ENCODE measurements at regions not wholly inside any gene's neighbourhood (a gene's known extent, or its start where the extent isn't known, plus 50 kb on each side); places are given as distances from the start of the nearest gene placed in this dataset.

GRCh38 chr19:31943191-31943661 is 402.2 kb upstream of the ZNF507 start:
- no peak overlapping the region for H3K4me3 ChIP-seq (ENCODE audit: low read depth, low read length)
- DNase-seq (ENCODE audit: low read depth) = no peak
- TF ChIP-seq, protein P1, sequence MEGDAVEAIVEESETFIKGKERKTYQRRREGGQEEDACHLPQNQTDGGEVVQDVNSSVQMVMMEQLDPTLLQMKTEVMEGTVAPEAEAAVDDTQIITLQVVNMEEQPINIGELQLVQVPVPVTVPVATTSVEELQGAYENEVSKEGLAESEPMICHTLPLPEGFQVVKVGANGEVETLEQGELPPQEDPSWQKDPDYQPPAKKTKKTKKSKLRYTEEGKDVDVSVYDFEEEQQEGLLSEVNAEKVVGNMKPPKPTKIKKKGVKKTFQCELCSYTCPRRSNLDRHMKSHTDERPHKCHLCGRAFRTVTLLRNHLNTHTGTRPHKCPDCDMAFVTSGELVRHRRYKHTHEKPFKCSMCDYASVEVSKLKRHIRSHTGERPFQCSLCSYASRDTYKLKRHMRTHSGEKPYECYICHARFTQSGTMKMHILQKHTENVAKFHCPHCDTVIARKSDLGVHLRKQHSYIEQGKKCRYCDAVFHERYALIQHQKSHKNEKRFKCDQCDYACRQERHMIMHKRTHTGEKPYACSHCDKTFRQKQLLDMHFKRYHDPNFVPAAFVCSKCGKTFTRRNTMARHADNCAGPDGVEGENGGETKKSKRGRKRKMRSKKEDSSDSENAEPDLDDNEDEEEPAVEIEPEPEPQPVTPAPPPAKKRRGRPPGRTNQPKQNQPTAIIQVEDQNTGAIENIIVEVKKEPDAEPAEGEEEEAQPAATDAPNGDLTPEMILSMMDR (IDR thresholded peaks at IDR 0.05; ENCODE audit: insufficient read depth, low read depth, low read length) = no peak

DNA sequence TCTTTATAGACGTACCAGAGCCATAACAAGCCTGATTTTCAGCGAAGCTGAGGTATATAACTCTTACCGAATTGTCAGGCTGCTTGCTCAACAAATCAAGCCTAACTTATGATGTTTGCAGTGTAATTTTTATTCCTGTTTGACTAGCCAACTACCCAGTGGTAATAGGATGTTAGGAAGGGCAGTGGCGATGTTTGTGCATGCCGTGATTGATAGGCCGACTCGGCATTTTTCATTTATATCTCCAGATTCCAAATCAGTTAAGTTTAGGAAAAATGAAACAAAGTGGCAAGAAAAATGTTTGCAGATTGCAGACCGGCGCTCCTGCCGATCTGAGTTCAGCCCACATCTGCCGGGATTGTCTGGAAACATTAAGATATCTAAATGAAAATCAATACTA is 401.6 kb upstream of the ZNF507 start:
- DNase-seq (ENCODE audit: low read depth) = no peak
- H3K4me3 ChIP-seq (ENCODE audit: low read depth, low read length) = no peak overlapping the region
- TF ChIP-seq, protein P1 (IDR thresholded peaks at IDR 0.05; ENCODE audit: insufficient read depth, low read depth, low read length) = no peak

DNA sequence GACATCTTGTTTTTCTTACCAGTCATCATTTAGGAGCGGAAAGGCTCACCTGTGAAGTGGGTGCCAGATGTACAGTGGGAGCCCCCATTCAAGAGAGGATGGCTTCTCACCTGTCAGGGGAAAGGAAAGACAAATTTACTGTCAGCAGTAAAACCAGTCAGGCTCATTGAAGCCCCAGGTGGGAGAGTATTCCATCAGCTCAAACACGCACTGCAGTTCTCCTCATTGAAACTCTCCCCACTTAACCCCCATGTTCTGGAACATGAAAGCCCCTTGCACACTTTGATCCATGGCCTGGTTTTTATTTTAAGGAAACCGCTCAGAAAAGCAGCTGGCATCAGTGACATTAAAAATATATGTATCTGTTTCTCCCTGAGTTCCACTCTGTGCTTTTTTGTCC is 401.1 kb upstream of the ZNF507 start:
- H3K4me3 ChIP-seq (ENCODE audit: low read depth, low read length) = no peak overlapping the region
- no peak for DNase-seq (ENCODE audit: low read depth)
- TF ChIP-seq, protein P1 (IDR thresholded peaks at IDR 0.05; ENCODE audit: insufficient read depth, low read depth, low read length) = no peak

- no peak for DNase-seq (ENCODE audit: low read depth)
- no peak overlapping the region for H3K4me3 ChIP-seq (ENCODE audit: low read depth, low read length)
- TF ChIP-seq, protein P1 (IDR thresholded peaks at IDR 0.05; ENCODE audit: insufficient read depth, low read depth, low read length) = no peak
These were observed 398.9 kb upstream of the ZNF507 start for GRCh38 chr19:31946491-31946890.

GRCh38 chr19:31947436-31948115 is 397.8 kb upstream of the ZNF507 start:
- no peak overlapping the region for H3K4me3 ChIP-seq (ENCODE audit: low read depth, low read length)
- no peak for DNase-seq (ENCODE audit: low read depth)
- TF ChIP-seq, protein P1 (IDR thresholded peaks at IDR 0.05; ENCODE audit: insufficient read depth, low read depth, low read length) = no peak

DNA sequence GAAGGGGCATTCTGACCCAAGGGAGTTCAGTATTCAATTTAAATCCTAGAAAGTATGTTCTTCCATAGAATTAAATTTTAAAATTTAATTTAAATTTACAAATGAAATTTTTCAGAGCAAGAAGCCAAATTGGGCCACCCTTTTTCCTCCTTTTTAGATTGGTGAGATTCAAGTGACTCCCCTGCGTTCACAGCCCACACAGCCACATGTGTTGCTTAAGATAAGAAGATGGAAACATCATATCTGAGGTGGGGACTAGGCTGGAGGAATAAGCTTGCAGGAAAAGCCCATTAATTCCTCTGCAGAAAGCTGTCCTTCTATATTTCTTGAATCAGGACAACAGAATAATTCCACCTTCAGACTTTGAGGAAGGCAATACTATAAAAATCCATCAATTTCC is 392.7 kb upstream of the ZNF507 start:
- TF ChIP-seq, protein P1 (IDR thresholded peaks at IDR 0.05; ENCODE audit: insufficient read depth, low read depth, low read length) = no peak
- no peak overlapping the region for H3K4me3 ChIP-seq (ENCODE audit: low read depth, low read length)
- no peak for DNase-seq (ENCODE audit: low read depth)

DNA sequence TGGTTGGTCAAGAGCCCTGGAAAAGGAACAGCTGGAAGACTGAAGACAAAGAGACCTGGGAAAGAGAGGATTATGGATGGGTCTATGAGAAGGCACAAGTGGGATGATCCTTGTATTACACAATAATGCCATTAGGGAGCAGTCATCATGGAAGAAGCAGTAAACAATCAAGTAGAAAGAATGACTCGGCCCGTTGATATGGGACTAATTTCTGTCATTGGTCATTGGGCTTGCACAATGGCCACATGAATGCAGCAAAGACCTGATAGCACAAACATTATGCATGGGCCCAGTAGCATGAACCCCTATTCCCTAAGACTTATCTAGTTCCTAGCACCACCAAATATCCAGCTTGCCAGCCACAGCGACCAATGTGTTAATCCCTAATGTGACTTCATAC is 390.3 kb upstream of the ZNF507 start:
- H3K4me3 ChIP-seq (ENCODE audit: low read depth, low read length) = no peak overlapping the region
- no peak for DNase-seq (ENCODE audit: low read depth)
- TF ChIP-seq, protein P1 (IDR thresholded peaks at IDR 0.05; ENCODE audit: insufficient read depth, low read depth, low read length) = no peak
